HCT116 (cell line): ENCODE measurements at regions not wholly inside any gene's neighbourhood (a gene's known extent, or its start where the extent isn't known, plus 50 kb on each side); places are given as distances from the start of the nearest gene placed in this dataset.
"Not testable (repeated sequence)": the region's sequence is repeated elsewhere in the genome, so short reads cannot be mapped to it uniquely, and the experiment has no call there.

ENCODE experiments used
- ATAC-seq: fragments of 200-7000 bp; cut with Tn5 transposase; 2 replicates; pipeline ENCODE4 v1.9.1; 2020; ENCODE audit warnings: mild to moderate bottlenecking, moderate library complexity
- BruUV-seq: library from RNA; stranded (reverse); fragments of 400-500 nt; replicated peaks from 2 replicates; lab custom pipeline; 2021; lab: Mats Ljungman, UMichigan
- CTCF ChIA-PET: fragments of 300-600 bp; sonication (Branson Sonifier 250); formaldehyde crosslinking; loops from one replicate; lab custom pipeline; 2021; ENCODE audit warnings: antibody characterized with exemption; lab: Charles Lee
- POLR2A ChIA-PET: fragments of 300-600, 350-600 bp; sonication (Branson Sonifier 250); formaldehyde crosslinking; loops from one replicate; lab custom pipeline; 2021; ENCODE audit warnings: antibody characterized with exemption; lab: Charles Lee
- RAD21 ChIA-PET, 2 experiments: fragments of 300-600 bp; sonication (Branson Sonifier 250); formaldehyde crosslinking; loops; one replicate each; lab custom pipeline; 2023; ENCODE audit warnings: low total read pairs in 2 of 2; ENCODE audit not compliant: uncharacterized antibody in 2 of 2, unreplicated experiment in 2 of 2, low non-redundant PET in 1 of 2; lab: Charles Lee
- DNase-seq: peaks from one replicate; pipeline ENCODE4 v3.0.0-alpha.2; 2010; ENCODE audit warnings: low read depth, low spot score
- H2AFZ ChIP-seq: fragments of 200-600 bp; shearing (Covaris generic), sonication (generic); 2 replicates; pipeline ENCODE4 v1.6.1; 2017; ENCODE audit warnings: low read depth, mixed run types, mixed read lengths, antibody characterized with exemption, low read length; ENCODE audit not compliant: poor library complexity, severe bottlenecking
- H3K27ac ChIP-seq: 2 replicates; pipeline ENCODE4 v1.5.1; 2012; ENCODE audit warnings: low read depth, low read length
- H3K27me3 ChIP-seq: fragments of 200-600 bp; sonication (generic); 2 replicates; pipeline ENCODE4 v1.6.1; 2016; ENCODE audit warnings: mixed run types, low read length, mixed read lengths; ENCODE audit not compliant: insufficient read depth
- H3K36me3 ChIP-seq, 2 experiments: fragments of 200-500 bp in 1 of 2; fragments of 200-600 bp in 1 of 2; sonication (Bioruptor generic) in 1 of 2; sonication (generic) in 1 of 2; 2 replicates each; pipeline versions ENCODE4 v1.5.1 to v1.6.1; 2014 to 2016; ENCODE audit warnings: low read length in 2 of 2, inconsistent platforms in 1 of 2, mixed read lengths in 1 of 2, mixed run types in 1 of 2; ENCODE audit not compliant: insufficient read depth in 2 of 2, control insufficient read depth in 1 of 2
- H3K4me1 ChIP-seq, 2 experiments: fragments of 200-600 bp in 1 of 2; sonication (generic) in 1 of 2; 2 replicates each; pipeline versions ENCODE4 v1.5.1 to v1.6.1; 2012 to 2017; ENCODE audit warnings: low read length in 2 of 2, inconsistent platforms in 1 of 2, mild to moderate bottlenecking in 1 of 2, mixed read lengths in 1 of 2, mixed run types in 1 of 2, moderate library complexity in 1 of 2; ENCODE audit not compliant: insufficient read depth in 2 of 2, control insufficient read depth in 1 of 2
- H3K4me2 ChIP-seq: fragments of 200-600 bp; sonication (generic); 2 replicates; pipeline ENCODE4 v1.6.1; 2017; ENCODE audit warnings: mixed run types, low read length, mixed read lengths
- H3K4me3 ChIP-seq, 2 experiments: fragments of 200-600 bp in 1 of 2; sonication (generic) in 1 of 2; replicated peaks in 1 of 2; 2 replicates each; pipeline ENCODE4 v1.5.1; 2011 to 2016; ENCODE audit warnings: low read length in 2 of 2, control low read depth in 1 of 2, low read depth in 1 of 2, mild to moderate bottlenecking in 1 of 2, mixed read lengths in 1 of 2, mixed run types in 1 of 2
- H3K79me2 ChIP-seq: fragments of 200-600 bp; sonication (generic); 2 replicates; pipeline ENCODE4 v1.6.1; 2017; ENCODE audit warnings: mild to moderate bottlenecking, mixed run types, low read length, moderate library complexity, mixed read lengths; ENCODE audit not compliant: insufficient read depth
- H3K9ac ChIP-seq: fragments of 200-600 bp; sonication (generic); 2 replicates; pipeline ENCODE4 v1.6.1; 2016; ENCODE audit warnings: low read length, mixed read lengths
- H3K9me2 ChIP-seq: fragments of 200-600 bp; sonication (generic), shearing (Covaris generic); 2 replicates; pipeline ENCODE4 v1.6.1; 2017; ENCODE audit warnings: mixed run types, mild to moderate bottlenecking, moderate library complexity; ENCODE audit not compliant: insufficient read depth
- H3K9me3 ChIP-seq, 2 experiments: fragments of 200-500 bp in 1 of 2; fragments of 200-600 bp in 1 of 2; sonication (Bioruptor generic) in 1 of 2; sonication (generic) in 1 of 2; 2 replicates each; pipeline ENCODE4 v1.6.1; 2014 to 2017; ENCODE audit warnings: low read length in 2 of 2, mixed read lengths in 2 of 2, inconsistent platforms in 1 of 2, low read depth in 1 of 2, mild to moderate bottlenecking in 1 of 2, mixed run types in 1 of 2, moderate library complexity in 1 of 2; ENCODE audit not compliant: control insufficient read depth in 1 of 2, insufficient read depth in 1 of 2
- H4K20me1 ChIP-seq: fragments of 200-600 bp; sonication (generic), shearing (Covaris generic); 2 replicates; pipeline ENCODE4 v1.6.1; 2017; ENCODE audit warnings: mixed run types, mild to moderate bottlenecking, moderate library complexity; ENCODE audit not compliant: insufficient read depth
- CBX3 ChIP-seq: IDR thresholded peaks from 2 replicates; pipeline ENCODE4 v1.6.1; 2012; ENCODE audit warnings: low read depth
- EGR1 ChIP-seq: IDR thresholded peaks from 2 replicates; pipeline ENCODE4 v1.6.1; 2012; ENCODE audit warnings: low read depth
- EZH2 ChIP-seq: fragments of 200-600 bp; sonication (generic); IDR thresholded peaks from 2 replicates; pipeline ENCODE4 v1.6.1; 2017; ENCODE audit warnings: antibody characterized with exemption, mixed run types
- EZH2phosphoT487 ChIP-seq: fragments of 200-600 bp; IDR thresholded peaks from 2 replicates; pipeline ENCODE4 v1.6.1; 2018; ENCODE audit warnings: antibody characterized with exemption, borderline replicate concordance
- RAD21 ChIP-seq: IDR thresholded peaks from 2 replicates; pipeline ENCODE4 v1.6.1; 2012; ENCODE audit warnings: low read depth, mild to moderate bottlenecking
- YY1 ChIP-seq: IDR thresholded peaks from 2 replicates; pipeline ENCODE4 v1.6.1; 2011; ENCODE audit warnings: low read length, low read depth, moderate library complexity, mild to moderate bottlenecking; ENCODE audit not compliant: insufficient replicate concordance; ENCODE audit errors: extremely low read depth
- intact Hi-C: fragments of 100-400 bp; cut with micrococcal nuclease; formaldehyde crosslinking; loops from 2 replicates; pipeline ENCODE4 v1.10.0; 2022
- TF ChIP-seq, protein P1 (sequence below): IDR thresholded peaks from 2 replicates; pipeline ENCODE4 v1.6.1; 2012
- TF ChIP-seq, protein P2 (sequence below): IDR thresholded peaks from 2 replicates; pipeline ENCODE4 v1.6.1; 2011; ENCODE audit warnings: mild to moderate bottlenecking, low read length, moderate library complexity; ENCODE audit not compliant: insufficient replicate concordance; ENCODE audit errors: extremely low read depth

GRCh38 chr16:76713191-76713590 lies 436.0 kb downstream of the CNTNAP4 start:
- no TSS peak for BruUV-seq
- no peak for DNase-seq
- H3K79me2 ChIP-seq, result no peaks in the 10 kb centered on the region
- no peaks in the 10 kb centered on the region for H3K27me3 ChIP-seq
- H4K20me1 ChIP-seq, result no peaks in the 10 kb centered on the region
- ChIA-PET CTCF (no interaction called here), POLR2A (no interaction called here)
- H3K9me2 ChIP-seq, result no peaks in the 10 kb centered on the region
- ATAC-seq, result no peak
- H3K4me2 ChIP-seq, result no peak overlapping the region
- peaks cover 6% of the 10 kb centered on the region in 2 experiments; a peak in 2 of 4 replicates for H3K9me3 ChIP-seq
- TF ChIP-seq EZH2, result no peak
- no peak for TF ChIP-seq CBX3
- TF ChIP-seq, protein P1, sequence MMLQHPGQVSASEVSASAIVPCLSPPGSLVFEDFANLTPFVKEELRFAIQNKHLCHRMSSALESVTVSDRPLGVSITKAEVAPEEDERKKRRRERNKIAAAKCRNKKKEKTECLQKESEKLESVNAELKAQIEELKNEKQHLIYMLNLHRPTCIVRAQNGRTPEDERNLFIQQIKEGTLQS, result no peak
- TF ChIP-seq EGR1, result no peak
- TF ChIP-seq, protein P2, sequence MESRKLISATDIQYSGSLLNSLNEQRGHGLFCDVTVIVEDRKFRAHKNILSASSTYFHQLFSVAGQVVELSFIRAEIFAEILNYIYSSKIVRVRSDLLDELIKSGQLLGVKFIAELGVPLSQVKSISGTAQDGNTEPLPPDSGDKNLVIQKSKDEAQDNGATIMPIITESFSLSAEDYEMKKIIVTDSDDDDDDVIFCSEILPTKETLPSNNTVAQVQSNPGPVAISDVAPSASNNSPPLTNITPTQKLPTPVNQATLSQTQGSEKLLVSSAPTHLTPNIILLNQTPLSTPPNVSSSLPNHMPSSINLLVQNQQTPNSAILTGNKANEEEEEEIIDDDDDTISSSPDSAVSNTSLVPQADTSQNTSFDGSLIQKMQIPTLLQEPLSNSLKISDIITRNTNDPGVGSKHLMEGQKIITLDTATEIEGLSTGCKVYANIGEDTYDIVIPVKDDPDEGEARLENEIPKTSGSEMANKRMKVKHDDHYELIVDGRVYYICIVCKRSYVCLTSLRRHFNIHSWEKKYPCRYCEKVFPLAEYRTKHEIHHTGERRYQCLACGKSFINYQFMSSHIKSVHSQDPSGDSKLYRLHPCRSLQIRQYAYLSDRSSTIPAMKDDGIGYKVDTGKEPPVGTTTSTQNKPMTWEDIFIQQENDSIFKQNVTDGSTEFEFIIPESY, result no peak
- no peak for TF ChIP-seq EZH2phosphoT487
- no peak for TF ChIP-seq RAD21
- TF ChIP-seq YY1, result no peak
- TF ChIP-seq, all 23 proteins: peak for 0
- no peaks in the 10 kb centered on the region for H3K4me1 ChIP-seq
- H3K27ac ChIP-seq, result no peak overlapping the region
- RAD21 ChIA-PET, result no interaction called here
- H3K4me3 ChIP-seq, result no peak overlapping the region
- H2AFZ ChIP-seq, result no peak overlapping the region
- H3K9ac ChIP-seq, result no peak overlapping the region
- H3K36me3 ChIP-seq, result no peaks in the 10 kb centered on the region
- intact Hi-C loops, result no loop called here

- H3K4me3 ChIP-seq, POLR2A ChIA-PET, BruUV-seq, H3K27ac ChIP-seq, ATAC-seq, H3K36me3 ChIP-seq, H3K27me3 ChIP-seq, H3K9me3 ChIP-seq, DNase-seq, RAD21 ChIA-PET, H3K4me1 ChIP-seq, H3K79me2 ChIP-seq, H4K20me1 ChIP-seq, CTCF ChIA-PET, H3K4me2 ChIP-seq, intact Hi-C loops, H2AFZ ChIP-seq, H3K9ac ChIP-seq, H3K9me2 ChIP-seq: not testable (repeated sequence)
Observed at GRCh38 chr16:76716251-76716650, 439.1 kb downstream of the CNTNAP4 start.
